GM12864 (cell line): ENCODE measurements at regions not wholly inside any gene's neighbourhood (a gene's known extent, or its start where the extent isn't known, plus 50 kb on each side); places are given as distances from the start of the nearest gene placed in this dataset.

Experiments
- DNase-seq: peaks from one replicate; pipeline ENCODE4 v3.0.0-alpha.2; 2011; ENCODE audit warnings: low read depth
- H3K4me3 ChIP-seq: 2 replicates; pipeline ENCODE4 v1.5.1; 2011; ENCODE audit warnings: mild to moderate bottlenecking, low read depth, low read length, control low read depth
- TF ChIP-seq, protein P1 (sequence below): IDR thresholded peaks from 2 replicates; pipeline ENCODE4 v1.5.1; 2011; ENCODE audit warnings: low read depth, mild to moderate bottlenecking, moderate library complexity, low read length, control low read depth, inconsistent platforms; ENCODE audit errors: missing control alignments

DNA sequence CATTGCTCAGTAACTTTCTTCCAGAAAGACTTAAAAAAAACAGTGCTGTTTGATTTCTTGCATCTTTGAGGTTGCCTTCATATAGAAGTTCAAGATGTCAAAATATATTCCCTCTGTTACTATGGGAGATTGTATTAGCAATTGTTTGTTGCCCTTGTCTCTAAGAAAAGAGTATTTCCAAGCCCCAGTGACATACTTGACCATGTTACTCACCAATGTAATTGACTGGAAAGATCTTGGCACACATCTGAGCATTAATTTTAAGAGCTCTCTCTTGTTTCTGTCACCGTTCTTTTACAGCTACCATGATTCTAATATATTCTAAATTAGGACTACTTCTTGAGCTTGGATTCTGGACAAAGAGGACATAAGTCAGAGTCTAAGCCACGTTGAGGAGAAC is 902.7 kb upstream of the EPHA5 start:
- no peak overlapping the region for H3K4me3 ChIP-seq
- TF ChIP-seq, protein P1, sequence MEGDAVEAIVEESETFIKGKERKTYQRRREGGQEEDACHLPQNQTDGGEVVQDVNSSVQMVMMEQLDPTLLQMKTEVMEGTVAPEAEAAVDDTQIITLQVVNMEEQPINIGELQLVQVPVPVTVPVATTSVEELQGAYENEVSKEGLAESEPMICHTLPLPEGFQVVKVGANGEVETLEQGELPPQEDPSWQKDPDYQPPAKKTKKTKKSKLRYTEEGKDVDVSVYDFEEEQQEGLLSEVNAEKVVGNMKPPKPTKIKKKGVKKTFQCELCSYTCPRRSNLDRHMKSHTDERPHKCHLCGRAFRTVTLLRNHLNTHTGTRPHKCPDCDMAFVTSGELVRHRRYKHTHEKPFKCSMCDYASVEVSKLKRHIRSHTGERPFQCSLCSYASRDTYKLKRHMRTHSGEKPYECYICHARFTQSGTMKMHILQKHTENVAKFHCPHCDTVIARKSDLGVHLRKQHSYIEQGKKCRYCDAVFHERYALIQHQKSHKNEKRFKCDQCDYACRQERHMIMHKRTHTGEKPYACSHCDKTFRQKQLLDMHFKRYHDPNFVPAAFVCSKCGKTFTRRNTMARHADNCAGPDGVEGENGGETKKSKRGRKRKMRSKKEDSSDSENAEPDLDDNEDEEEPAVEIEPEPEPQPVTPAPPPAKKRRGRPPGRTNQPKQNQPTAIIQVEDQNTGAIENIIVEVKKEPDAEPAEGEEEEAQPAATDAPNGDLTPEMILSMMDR = no peak
- DNase-seq = no peak

GRCh38 chr4:66571145-66571695 is 900.9 kb upstream of the EPHA5 start:
- no peak overlapping the region for H3K4me3 ChIP-seq
- TF ChIP-seq, protein P1 = no peak
- DNase-seq = no peak

DNA sequence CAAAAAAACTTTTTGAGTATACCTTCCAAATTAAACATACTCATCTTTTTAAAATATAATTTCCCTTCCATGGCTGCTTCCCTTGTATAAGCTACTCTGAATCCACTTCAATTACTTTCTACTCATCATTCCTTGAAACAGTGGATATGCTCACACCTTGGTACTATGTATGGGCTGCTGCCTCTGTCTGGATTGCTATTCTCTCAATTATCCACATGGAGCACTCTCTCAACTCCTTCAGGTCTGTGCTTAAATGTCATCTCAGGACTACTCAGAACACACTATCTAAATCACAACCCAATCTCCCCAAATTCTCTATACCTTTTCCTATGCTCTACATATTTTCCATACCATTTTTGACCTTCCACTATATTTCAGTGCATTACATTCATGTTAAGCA is 898.9 kb upstream of the EPHA5 start:
- no peak for DNase-seq
- TF ChIP-seq, protein P1 = no peak
- no peak overlapping the region for H3K4me3 ChIP-seq

GRCh38 chr4:66568431-66568830 is 898.1 kb upstream of the EPHA5 start:
- DNase-seq = no peak
- TF ChIP-seq, protein P1 = no peak
- no peak overlapping the region for H3K4me3 ChIP-seq

GRCh38 chr4:66568001-66568400 is 897.7 kb upstream of the EPHA5 start:
- TF ChIP-seq, protein P1 = no peak

GRCh38 chr4:66567551-66567950 is 897.3 kb upstream of the EPHA5 start:
- no peak overlapping the region for H3K4me3 ChIP-seq

More at GRCh38 chr4:66568001-66568400, 897.7 kb upstream of the EPHA5 start:
- no peak for DNase-seq
- no peak overlapping the region for H3K4me3 ChIP-seq

GRCh38 chr4:66565801-66566200 is 895.5 kb upstream of the EPHA5 start:
- TF ChIP-seq, protein P1 = no peak
- DNase-seq = no peak
- H3K4me3 ChIP-seq = no peak overlapping the region

More at GRCh38 chr4:66567551-66567950, 897.3 kb upstream of the EPHA5 start:
- DNase-seq = no peak
- TF ChIP-seq, protein P1 = no peak
